ENCODE measurements at regions not wholly inside any gene's neighbourhood (a gene's known extent, or its start where the extent isn't known, plus 50 kb on each side); places are given as distances from the start of the nearest gene placed in this dataset.

- no peak for DNase-seq (ENCODE audit: low read depth)
- no peak for TF ChIP-seq CTCF (IDR thresholded peaks at IDR 0.05; ENCODE audit: control insufficient read depth, insufficient read depth, low read depth, low read length, missing control alignments)
- H3K4me3 ChIP-seq (ENCODE audit: control insufficient read depth, low read depth, low read length) = no peak overlapping the region
Measured at GRCh38 chr5:124664287-124664686, 82.2 kb downstream of the ZNF608 start.

GRCh38 chr5:124663101-124663506 lies 83.3 kb downstream of the ZNF608 start:
- H3K4me3 ChIP-seq (ENCODE audit: control insufficient read depth, low read depth, low read length) = no peak overlapping the region
- TF ChIP-seq CTCF (IDR thresholded peaks at IDR 0.05; ENCODE audit: control insufficient read depth, insufficient read depth, low read depth, low read length, missing control alignments) = no peak
- DNase-seq (ENCODE audit: low read depth) = no peak

- no peak for TF ChIP-seq CTCF (IDR thresholded peaks at IDR 0.05; ENCODE audit: control insufficient read depth, insufficient read depth, low read depth, low read length, missing control alignments)
- DNase-seq (ENCODE audit: low read depth) = no peak
- H3K4me3 ChIP-seq (ENCODE audit: control insufficient read depth, low read depth, low read length) = no peak overlapping the region
Measured at GRCh38 chr5:124662181-124662781, 84.2 kb downstream of the ZNF608 start.

- no peak for DNase-seq (ENCODE audit: low read depth)
- no peak overlapping the region for H3K4me3 ChIP-seq (ENCODE audit: control insufficient read depth, low read depth, low read length)
- no peak for TF ChIP-seq CTCF (IDR thresholded peaks at IDR 0.05; ENCODE audit: control insufficient read depth, insufficient read depth, low read depth, low read length, missing control alignments)
Measured at GRCh38 chr5:124661317-124662141, 84.9 kb downstream of the ZNF608 start.

- DNase-seq (ENCODE audit: low read depth) = no peak
- H3K4me3 ChIP-seq (ENCODE audit: control insufficient read depth, low read depth, low read length) = no peak overlapping the region
- TF ChIP-seq CTCF (IDR thresholded peaks at IDR 0.05; ENCODE audit: control insufficient read depth, insufficient read depth, low read depth, low read length, missing control alignments) = no peak
Measured at GRCh38 chr5:124660229-124661093, 86.0 kb downstream of the ZNF608 start.

- H3K4me3 ChIP-seq (ENCODE audit: control insufficient read depth, low read depth, low read length) = no peak overlapping the region
- no peak for TF ChIP-seq CTCF (IDR thresholded peaks at IDR 0.05; ENCODE audit: control insufficient read depth, insufficient read depth, low read depth, low read length, missing control alignments)
- no peak for DNase-seq (ENCODE audit: low read depth)
Measured at GRCh38 chr5:124659798-124660197, 86.6 kb downstream of the ZNF608 start.
